IPS DF 4.7 (cell line): ENCODE measurements at regions not wholly inside any gene's neighbourhood (a gene's known extent, or its start where the extent isn't known, plus 50 kb on each side); places are given as distances from the start of the nearest gene placed in this dataset.

Source experiments
- DNase-seq: peaks from one replicate; pipeline ENCODE4 v3.0.0-alpha.2; 2013; ENCODE audit warnings: low spot score; ENCODE audit errors: extremely low read depth

GRCh38 chr1:168867941-168868634 lies 139.1 kb upstream of the DPT start:
- no peak for DNase-seq

- DNase-seq, result no peak
Measured at GRCh38 chr1:168871531-168871930, 142.5 kb upstream of the DPT start.

- no peak for DNase-seq
Measured at GRCh38 chr1:168875831-168876230, 146.8 kb upstream of the DPT start.

GRCh38 chr1:168876830-168877229 lies 147.8 kb upstream of the DPT start:
- DNase-seq, result no peak

GRCh38 chr1:168879896-168880734 lies 151.1 kb upstream of the DPT start:
- DNase-seq, result no peak

GRCh38 chr1:168881656-168882260 lies 152.8 kb upstream of the DPT start:
- no peak for DNase-seq

- no peak for DNase-seq
Measured at GRCh38 chr1:168887381-168887780, 158.4 kb upstream of the DPT start.

- DNase-seq, result no peak
Measured at GRCh38 chr1:168888418-168888817, 159.4 kb upstream of the DPT start.

GRCh38 chr1:168892931-168893330 lies 163.9 kb upstream of the DPT start:
- DNase-seq, result no peak

- DNase-seq, result no peak
Measured at GRCh38 chr1:168893359-168893801, 164.4 kb upstream of the DPT start.

- no peak for DNase-seq
Measured at GRCh38 chr1:168894397-168894903, 165.4 kb upstream of the DPT start.

GRCh38 chr1:168897249-168897648 lies 168.2 kb upstream of the DPT start:
- no peak for DNase-seq

GRCh38 chr1:168903237-168903830 lies 174.3 kb upstream of the DPT start:
- DNase-seq, result no peak

- DNase-seq, result no peak
Measured at GRCh38 chr1:168905633-168906032, 176.6 kb upstream of the DPT start.

GRCh38 chr1:168906367-168906766 lies 177.4 kb upstream of the DPT start:
- no peak for DNase-seq

- DNase-seq, result no peak
Measured at GRCh38 chr1:168907053-168907452, 178.0 kb upstream of the DPT start.

GRCh38 chr1:168907786-168908348 lies 178.9 kb upstream of the DPT start:
- DNase-seq, result no peak

- DNase-seq, result no peak
Measured at GRCh38 chr1:168910403-168910802, 181.4 kb upstream of the DPT start.

GRCh38 chr1:168911370-168911769 lies 182.4 kb upstream of the DPT start:
- no peak for DNase-seq

- no peak for DNase-seq
Measured at GRCh38 chr1:168913711-168914463, 184.9 kb upstream of the DPT start.

GRCh38 chr1:168917309-168917708 lies 188.3 kb upstream of the DPT start:
- DNase-seq, result no peak
